Neural progenitor cell (in vitro differentiated cells): ENCODE measurements at regions not wholly inside any gene's neighbourhood (a gene's known extent, or its start where the extent isn't known, plus 50 kb on each side); places are given as distances from the start of the nearest gene placed in this dataset.

Source experiments
- DNase-seq: peaks from one replicate; pipeline ENCODE4 v3.0.0-alpha.2; 2016; ENCODE audit warnings: low spot score
- H2AFZ ChIP-seq: fragments of 200-600 bp; sonication (generic); replicated peaks from 2 replicates; pipeline ENCODE4 v1.6.1; 2016; ENCODE audit warnings: antibody characterized with exemption
- H3F3A ChIP-seq: fragments of 200-600 bp; sonication (generic); 2 replicates; pipeline ENCODE4 v1.6.1; 2016; ENCODE audit warnings: antibody characterized with exemption, low read depth
- H3K27ac ChIP-seq: fragments of 200-600 bp; sonication (generic); 2 replicates; pipeline ENCODE4 v1.5.1; 2016; ENCODE audit warnings: mild to moderate bottlenecking
- H3K27me3 ChIP-seq: fragments of 200-600 bp; sonication (generic); 2 replicates; pipeline ENCODE4 v1.6.1; 2016; ENCODE audit warnings: mild to moderate bottlenecking, moderate library complexity
- H3K36me3 ChIP-seq: fragments of 200-600 bp; sonication (generic); 2 replicates; pipeline ENCODE4 v1.5.1; 2016
- H3K4me1 ChIP-seq: fragments of 200-600 bp; sonication (generic); 2 replicates; pipeline ENCODE4 v1.6.1; 2016; ENCODE audit warnings: mixed run types
- H3K4me2 ChIP-seq: fragments of 200-600 bp; sonication (generic); 2 replicates; pipeline ENCODE4 v1.6.1; 2016
- H3K4me3 ChIP-seq: fragments of 200-600 bp; sonication (generic); 2 replicates; pipeline ENCODE4 v1.5.1; 2016
- H3K79me2 ChIP-seq: fragments of 200-600 bp; sonication (generic); 2 replicates; pipeline ENCODE4 v1.6.1; 2016; ENCODE audit warnings: low read depth
- H3K9ac ChIP-seq: fragments of 200-600 bp; sonication (generic); 2 replicates; pipeline ENCODE4 v1.6.1; 2016
- H3K9me3 ChIP-seq: fragments of 200-600 bp; sonication (generic); 2 replicates; pipeline ENCODE4 v1.5.1; 2016; ENCODE audit warnings: low read depth
- H4K20me1 ChIP-seq: fragments of 200-600 bp; sonication (generic); 2 replicates; pipeline ENCODE4 v1.6.1; 2016; ENCODE audit warnings: low read depth
- H3K27ac Mint-ChIP-seq: 3 replicates; pipeline ENCODE4 v1.8.0; 2021; ENCODE audit warnings: mixed read lengths
- H3K27me3 Mint-ChIP-seq: 2 replicates; pipeline ENCODE4 v1.8.0; 2022; ENCODE audit warnings: low read depth, mild to moderate bottlenecking, inconsistent platforms, moderate library complexity, mixed read lengths; ENCODE audit not compliant: insufficient read depth
- H3K36me3 Mint-ChIP-seq: 3 replicates; pipeline ENCODE4 v1.8.0; 2021; ENCODE audit warnings: mixed read lengths
- H3K4me1 Mint-ChIP-seq: 3 replicates; pipeline ENCODE4 v1.8.0; 2021; ENCODE audit warnings: mixed read lengths
- H3K4me3 Mint-ChIP-seq: 3 replicates; pipeline ENCODE4 v1.8.0; 2021; ENCODE audit warnings: mild to moderate bottlenecking, moderate library complexity, mixed read lengths
- H3K9me3 Mint-ChIP-seq: 3 replicates; pipeline ENCODE4 v1.8.0; 2020; ENCODE audit warnings: mixed read lengths
- EZH2 ChIP-seq: fragments of 200-600 bp; sonication (generic); IDR thresholded peaks from 2 replicates; pipeline ENCODE4 v1.6.1; 2017; ENCODE audit warnings: antibody characterized with exemption, mild to moderate bottlenecking, moderate library complexity
- EZH2phosphoT487 ChIP-seq: fragments of 200-600 bp; sonication (generic); IDR thresholded peaks from 2 replicates; pipeline ENCODE4 v1.6.1; 2017; ENCODE audit warnings: antibody characterized with exemption
- TF ChIP-seq, protein P1 (sequence below): fragments of 200-600 bp; sonication (generic); IDR thresholded peaks from 2 replicates; pipeline ENCODE4 v1.5.1; 2017; ENCODE audit warnings: antibody characterized with exemption, mild to moderate bottlenecking

DNA sequence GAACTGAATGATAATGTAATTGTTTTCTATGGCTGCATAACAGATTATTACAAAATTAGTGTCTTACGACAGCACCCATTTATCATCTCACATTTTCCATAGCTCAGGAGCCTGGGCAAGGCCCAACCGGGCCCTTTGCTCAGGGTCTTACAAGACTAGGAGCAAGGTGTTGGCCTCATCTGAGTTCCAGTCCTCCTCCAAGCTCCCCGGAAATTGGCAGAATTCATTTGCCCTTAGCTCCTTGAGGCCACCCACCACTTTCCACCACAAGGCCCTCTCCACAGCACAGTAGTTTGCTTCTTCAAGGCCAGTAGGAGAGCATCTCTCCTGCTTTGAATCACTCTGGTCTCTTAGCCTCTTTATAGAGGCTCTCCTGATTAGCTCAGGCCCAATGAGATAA lies 89.2 kb upstream of the SALL3 start:
- Histone ChIP-seq H3F3A (no peaks in the 10 kb centered on the region), H3K9me3 (peaks cover 25% of the 10 kb centered on the region), H3K4me1 (no peaks in the 10 kb centered on the region), H3K79me2 (no peaks in the 10 kb centered on the region), H3K4me2 (no peak overlapping the region), H3K36me3 (no peaks in the 10 kb centered on the region), H3K27ac (no peak overlapping the region), H3K4me3 (no peak overlapping the region), H3K27me3 (no peaks in the 10 kb centered on the region), H4K20me1 (no peaks in the 10 kb centered on the region), H2AFZ (no peak overlapping the region), H3K9ac (no peak overlapping the region)
- H3K27ac Mint-ChIP-seq = no peak overlapping the region
- no peak for DNase-seq
- no peaks in the 10 kb centered on the region for H3K4me1 Mint-ChIP-seq
- TF ChIP-seq EZH2phosphoT487 (no peak), EZH2 (no peak)
- TF ChIP-seq, protein P1, sequence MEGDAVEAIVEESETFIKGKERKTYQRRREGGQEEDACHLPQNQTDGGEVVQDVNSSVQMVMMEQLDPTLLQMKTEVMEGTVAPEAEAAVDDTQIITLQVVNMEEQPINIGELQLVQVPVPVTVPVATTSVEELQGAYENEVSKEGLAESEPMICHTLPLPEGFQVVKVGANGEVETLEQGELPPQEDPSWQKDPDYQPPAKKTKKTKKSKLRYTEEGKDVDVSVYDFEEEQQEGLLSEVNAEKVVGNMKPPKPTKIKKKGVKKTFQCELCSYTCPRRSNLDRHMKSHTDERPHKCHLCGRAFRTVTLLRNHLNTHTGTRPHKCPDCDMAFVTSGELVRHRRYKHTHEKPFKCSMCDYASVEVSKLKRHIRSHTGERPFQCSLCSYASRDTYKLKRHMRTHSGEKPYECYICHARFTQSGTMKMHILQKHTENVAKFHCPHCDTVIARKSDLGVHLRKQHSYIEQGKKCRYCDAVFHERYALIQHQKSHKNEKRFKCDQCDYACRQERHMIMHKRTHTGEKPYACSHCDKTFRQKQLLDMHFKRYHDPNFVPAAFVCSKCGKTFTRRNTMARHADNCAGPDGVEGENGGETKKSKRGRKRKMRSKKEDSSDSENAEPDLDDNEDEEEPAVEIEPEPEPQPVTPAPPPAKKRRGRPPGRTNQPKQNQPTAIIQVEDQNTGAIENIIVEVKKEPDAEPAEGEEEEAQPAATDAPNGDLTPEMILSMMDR = no peak
- no peaks in the 10 kb centered on the region for H3K36me3 Mint-ChIP-seq
- H3K27me3 Mint-ChIP-seq = no peaks in the 10 kb centered on the region
- no peak overlapping the region for H3K4me3 Mint-ChIP-seq
- peaks cover 34% of the 10 kb centered on the region for H3K9me3 Mint-ChIP-seq

DNA sequence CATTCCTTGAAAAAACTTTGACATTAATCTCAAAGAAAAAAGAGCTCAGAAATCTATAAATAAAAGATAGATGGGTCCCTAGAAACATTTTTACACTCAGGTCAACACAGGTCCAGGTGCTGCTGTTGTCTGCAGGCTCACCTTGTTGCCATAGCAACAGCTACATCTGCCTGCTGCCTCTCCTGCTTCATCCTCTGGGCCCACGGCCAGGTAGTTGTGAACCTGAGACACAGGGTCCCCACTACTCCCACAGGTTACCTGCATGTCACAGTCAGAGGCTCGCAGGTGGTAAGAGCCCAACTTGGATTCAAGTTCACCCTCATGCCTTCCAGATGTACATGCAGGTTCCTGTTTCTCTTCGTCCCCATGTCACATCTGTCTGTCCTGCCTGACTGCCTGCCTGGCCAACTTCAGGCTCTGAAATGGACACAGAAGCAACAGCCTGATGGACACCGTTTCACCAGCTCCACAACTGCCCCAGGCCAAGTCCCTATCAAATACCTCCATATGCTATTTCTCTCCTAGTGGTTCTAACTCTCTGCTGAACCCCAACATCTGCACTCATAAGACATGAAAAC lies 88.3 kb upstream of the SALL3 start:
- Mint-ChIP-seq H3K9me3 (peaks cover 36% of the 10 kb centered on the region), H3K4me1 (no peaks in the 10 kb centered on the region), H3K36me3 (no peaks in the 10 kb centered on the region), H3K4me3 (no peak overlapping the region), H3K27ac (no peak overlapping the region), H3K27me3 (no peaks in the 10 kb centered on the region)
- no peaks in the 10 kb centered on the region for H3F3A ChIP-seq
- no peak for TF ChIP-seq EZH2phosphoT487
- TF ChIP-seq EZH2 = no peak
- TF ChIP-seq, protein P1 = no peak
- no peak overlapping the region for H3K4me2 ChIP-seq
- no peaks in the 10 kb centered on the region for H4K20me1 ChIP-seq
- H3K4me3 ChIP-seq = no peak overlapping the region
- no peaks in the 10 kb centered on the region for H3K27me3 ChIP-seq
- no peak overlapping the region for H2AFZ ChIP-seq
- H3K79me2 ChIP-seq = no peaks in the 10 kb centered on the region
- H3K9ac ChIP-seq = no peak overlapping the region
- H3K36me3 ChIP-seq = no peaks in the 10 kb centered on the region
- no peak for DNase-seq
- peaks cover 25% of the 10 kb centered on the region for H3K9me3 ChIP-seq
- H3K4me1 ChIP-seq = no peaks in the 10 kb centered on the region
- H3K27ac ChIP-seq = no peak overlapping the region

DNA sequence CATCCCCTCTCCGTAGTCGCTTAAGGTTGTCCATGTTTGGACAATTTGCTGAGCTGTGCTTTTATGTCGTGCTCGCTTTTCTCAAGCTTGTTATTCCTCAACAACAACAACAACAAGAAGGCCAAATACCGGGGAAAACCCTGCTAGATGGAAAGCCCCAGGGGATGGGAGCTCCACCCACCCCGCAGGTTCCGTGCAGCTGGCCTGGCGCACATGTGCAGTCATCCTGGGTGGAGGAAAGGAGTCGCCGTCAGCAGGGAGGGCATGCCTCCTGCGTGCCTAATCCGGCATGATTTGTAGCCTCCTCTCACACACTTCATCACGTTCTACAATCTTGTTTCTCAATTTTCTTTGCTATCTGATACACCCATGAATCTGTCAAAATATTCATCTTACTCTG lies 87.4 kb upstream of the SALL3 start:
- Histone ChIP-seq H3K79me2 (no peaks in the 10 kb centered on the region), H3K27me3 (no peaks in the 10 kb centered on the region), H3K36me3 (no peaks in the 10 kb centered on the region), H3K9ac (no peak overlapping the region), H3K4me2 (no peak overlapping the region), H3F3A (no peaks in the 10 kb centered on the region), H3K9me3 (peaks cover 25% of the 10 kb centered on the region), H4K20me1 (no peaks in the 10 kb centered on the region), H3K4me3 (no peak overlapping the region), H2AFZ (no peak overlapping the region), H3K4me1 (no peaks in the 10 kb centered on the region), H3K27ac (no peak overlapping the region)
- no peaks in the 10 kb centered on the region for H3K36me3 Mint-ChIP-seq
- peaks cover 2% of the 10 kb centered on the region for H3K27me3 Mint-ChIP-seq
- H3K9me3 Mint-ChIP-seq = peaks cover 34% of the 10 kb centered on the region
- TF ChIP-seq EZH2 (no peak), EZH2phosphoT487 (no peak)
- TF ChIP-seq, protein P1 = no peak
- DNase-seq = no peak
- no peak overlapping the region for H3K27ac Mint-ChIP-seq
- H3K4me1 Mint-ChIP-seq = no peaks in the 10 kb centered on the region
- H3K4me3 Mint-ChIP-seq = no peak overlapping the region
